ENCODE measurements at regions not wholly inside any gene's neighbourhood (a gene's known extent, or its start where the extent isn't known, plus 50 kb on each side); places are given as distances from the start of the nearest gene placed in this dataset.
"Not testable (repeated sequence)": the region's sequence is repeated elsewhere in the genome, so short reads cannot be mapped to it uniquely, and the experiment has no call there.

- in situ Hi-C loops (cut with MboI; ENCODE audit: low sequenced_read_pairs) = no loop called here
Observed at GRCh38 chr9:129418451-129418850, 202.4 kb downstream of the C9orf50 start.

GRCh38 chr9:129416821-129417539 lies 203.9 kb downstream of the C9orf50 start:
- in situ Hi-C loops (cut with MboI; ENCODE audit: low sequenced_read_pairs) = no loop called here

GRCh38 chr9:129415942-129416651 lies 204.8 kb downstream of the C9orf50 start:
- in situ Hi-C loops (cut with MboI; ENCODE audit: low sequenced_read_pairs) = no loop called here

- in situ Hi-C loops (cut with MboI; ENCODE audit: low sequenced_read_pairs) = no loop called here
Observed at GRCh38 chr9:129414993-129415941, 205.6 kb downstream of the C9orf50 start.

GRCh38 chr9:129414377-129414992 lies 206.4 kb downstream of the C9orf50 start:
- in situ Hi-C loops (cut with MboI; ENCODE audit: low sequenced_read_pairs) = no loop called here

GRCh38 chr9:129413537-129414376 lies 207.1 kb downstream of the C9orf50 start:
- in situ Hi-C loops (cut with MboI; ENCODE audit: low sequenced_read_pairs) = no loop called here

- in situ Hi-C loops (cut with MboI; ENCODE audit: low sequenced_read_pairs) = no loop called here
Observed at GRCh38 chr9:129412814-129413536, 207.9 kb downstream of the C9orf50 start.

GRCh38 chr9:129412176-129412813 lies 208.6 kb downstream of the C9orf50 start:
- in situ Hi-C loops (cut with MboI; ENCODE audit: low sequenced_read_pairs) = not testable (repeated sequence)

- in situ Hi-C loops (cut with MboI; ENCODE audit: low sequenced_read_pairs) = no loop called here
Observed at GRCh38 chr9:129411501-129412175, 209.3 kb downstream of the C9orf50 start.

GRCh38 chr9:129410226-129410625 lies 210.7 kb downstream of the C9orf50 start:
- in situ Hi-C loops (cut with MboI; ENCODE audit: low sequenced_read_pairs) = no loop called here

- in situ Hi-C loops (cut with MboI; ENCODE audit: low sequenced_read_pairs) = no loop called here
Observed at GRCh38 chr9:129408535-129409215, 212.2 kb downstream of the C9orf50 start.

GRCh38 chr9:129407905-129408452 lies 212.9 kb downstream of the C9orf50 start:
- in situ Hi-C loops (cut with MboI; ENCODE audit: low sequenced_read_pairs) = no loop called here

GRCh38 chr9:129406278-129407225 lies 214.3 kb downstream of the C9orf50 start:
- in situ Hi-C loops (cut with MboI; ENCODE audit: low sequenced_read_pairs) = no loop called here

GRCh38 chr9:129405827-129406213 lies 215.1 kb downstream of the C9orf50 start:
- in situ Hi-C loops (cut with MboI; ENCODE audit: low sequenced_read_pairs) = no loop called here

- in situ Hi-C loops (cut with MboI; ENCODE audit: low sequenced_read_pairs) = no loop called here
Observed at GRCh38 chr9:129405089-129405826, 215.6 kb downstream of the C9orf50 start.

- in situ Hi-C loops (cut with MboI; ENCODE audit: low sequenced_read_pairs) = no loop called here
Observed at GRCh38 chr9:129404621-129405020, 216.3 kb downstream of the C9orf50 start.

Data from HL-60/S4 treated with retinoic acid at 250 ng/mL for 4 days and 3 days (cell line).